ENCODE measurements at regions not wholly inside any gene's neighbourhood (a gene's known extent, or its start where the extent isn't known, plus 50 kb on each side); places are given as distances from the start of the nearest gene placed in this dataset.

DNA sequence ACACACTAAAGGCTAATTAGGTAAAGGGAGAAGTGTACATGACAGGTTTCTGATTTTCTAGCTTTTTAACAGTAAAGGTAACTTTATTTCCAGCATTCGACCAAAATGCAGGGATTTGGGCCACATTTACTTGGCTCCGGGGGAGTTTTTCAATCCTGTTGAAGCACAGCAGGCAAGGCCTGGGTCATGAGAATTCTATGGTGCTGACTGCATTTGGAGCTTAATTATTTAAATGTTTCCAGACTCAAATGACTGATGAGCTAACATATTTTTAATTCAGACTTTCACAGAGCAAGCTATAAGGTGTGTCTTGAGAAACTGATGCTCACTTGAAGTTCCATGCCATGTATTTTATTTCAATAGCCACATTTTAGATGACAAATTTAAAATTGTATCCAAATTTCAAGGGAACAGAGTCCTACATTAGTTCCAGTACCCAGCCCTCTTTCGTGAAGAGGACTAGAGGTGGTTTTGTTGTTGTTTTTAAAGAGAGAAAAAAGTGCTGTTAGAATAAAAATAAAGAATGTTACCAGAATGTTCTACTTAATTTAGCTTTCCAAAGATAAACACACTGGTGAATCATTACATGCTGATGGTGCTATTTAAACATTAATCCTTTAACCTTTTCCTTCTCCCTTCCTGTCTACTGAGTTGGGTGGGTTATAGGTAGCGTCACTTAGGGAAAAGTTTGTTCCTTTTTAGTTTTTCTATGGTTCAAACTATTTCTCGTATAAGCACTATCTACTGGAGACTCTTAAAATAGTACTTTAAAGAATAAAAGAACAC is 82.3 kb upstream of the PHACTR2 start:
- no peaks in the 10 kb centered on the region for H3K9me2 ChIP-seq (replicated peaks; ENCODE audit: insufficient read depth, low read length)
- no peak overlapping the region for H3K27ac ChIP-seq (ENCODE audit: low read depth, low read length)
- no peak overlapping the region for H3K9ac ChIP-seq (ENCODE audit: low read length)
- no peak overlapping the region for H2AFZ ChIP-seq (ENCODE audit: low read depth, low read length, severe bottlenecking)
- H3K36me3 ChIP-seq (ENCODE audit: low read length): no peaks in the 10 kb centered on the region
- H3K79me2 ChIP-seq (ENCODE audit: insufficient read depth, low read length): no peaks in the 10 kb centered on the region
- no peaks in the 10 kb centered on the region for H3K27me3 ChIP-seq (ENCODE audit: low read length)
- no peaks in the 10 kb centered on the region for H4K20me1 ChIP-seq (ENCODE audit: low read depth, low read length)
- no peak overlapping the region for H3K4me2 ChIP-seq (ENCODE audit: low read depth, low read length, poor library complexity, severe bottlenecking)
- no peaks in the 10 kb centered on the region for H3F3A ChIP-seq (ENCODE audit: insufficient read depth)
- no peaks in the 10 kb centered on the region for H3K9me3 ChIP-seq (ENCODE audit: insufficient read depth, low read length)
- TF ChIP-seq CTCF (IDR thresholded peaks at IDR 0.05; ENCODE audit: insufficient read depth, low read length, poor library complexity, severe bottlenecking): no peak
- no peak for TF ChIP-seq EZH2phosphoT487 (conservative IDR thresholded peaks at IDR 0.05; ENCODE audit: low read length)
- no peak overlapping the region for H3K4me3 ChIP-seq (ENCODE audit: insufficient read depth, low read length, poor library complexity, severe bottlenecking)

- TF ChIP-seq CTCF (IDR thresholded peaks at IDR 0.05; ENCODE audit: insufficient read depth, low read length, poor library complexity, severe bottlenecking) (no peak), EZH2phosphoT487 (conservative IDR thresholded peaks at IDR 0.05; ENCODE audit: low read length) (no peak)
- Histone ChIP-seq H3K9ac (ENCODE audit: low read length) (no peak overlapping the region), H3K79me2 (ENCODE audit: insufficient read depth, low read length) (no peaks in the 10 kb centered on the region), H3K4me2 (ENCODE audit: low read depth, low read length, poor library complexity, severe bottlenecking) (no peak overlapping the region), H3K27ac (ENCODE audit: low read depth, low read length) (no peak overlapping the region), H3K36me3 (ENCODE audit: low read length) (no peaks in the 10 kb centered on the region), H3F3A (ENCODE audit: insufficient read depth) (no peaks in the 10 kb centered on the region), H2AFZ (ENCODE audit: low read depth, low read length, severe bottlenecking) (no peak overlapping the region), H4K20me1 (ENCODE audit: low read depth, low read length) (no peaks in the 10 kb centered on the region), H3K9me3 (ENCODE audit: insufficient read depth, low read length) (no peaks in the 10 kb centered on the region), H3K4me3 (ENCODE audit: insufficient read depth, low read length, poor library complexity, severe bottlenecking) (no peak overlapping the region), H3K27me3 (ENCODE audit: low read length) (no peaks in the 10 kb centered on the region), H3K9me2 (replicated peaks; ENCODE audit: insufficient read depth, low read length) (no peaks in the 10 kb centered on the region)
Observed at GRCh38 chr6:143594647-143595046, 83.1 kb upstream of the PHACTR2 start.

DNA sequence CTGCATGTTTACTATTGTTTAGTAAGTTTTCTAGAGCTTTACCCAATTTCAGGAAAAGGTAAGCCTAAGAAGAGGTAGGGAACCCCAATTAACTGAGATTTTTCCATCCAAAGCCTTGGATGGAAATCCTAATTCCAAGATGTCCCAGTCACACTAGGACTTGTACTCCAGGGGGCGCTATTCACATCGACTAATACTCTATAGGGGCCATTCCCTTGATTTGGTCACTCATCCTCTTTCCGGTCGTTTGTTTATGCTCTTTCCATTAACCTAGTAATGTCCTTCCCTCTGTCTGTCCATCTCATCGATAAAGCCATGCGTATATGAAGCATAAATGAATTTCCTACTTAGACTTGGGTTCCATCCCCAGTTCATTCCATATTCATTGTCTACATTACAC is 80.8 kb upstream of the FUCA2 start:
- Histone ChIP-seq H3K27ac (ENCODE audit: low read depth, low read length) (no peak overlapping the region), H3K36me3 (ENCODE audit: low read length) (no peaks in the 10 kb centered on the region), H3K4me2 (ENCODE audit: low read depth, low read length, poor library complexity, severe bottlenecking) (no peak overlapping the region), H3K27me3 (ENCODE audit: low read length) (no peaks in the 10 kb centered on the region), H3K9me2 (replicated peaks; ENCODE audit: insufficient read depth, low read length) (no peaks in the 10 kb centered on the region), H3K9ac (ENCODE audit: low read length) (no peak overlapping the region), H2AFZ (ENCODE audit: low read depth, low read length, severe bottlenecking) (no peak overlapping the region), H3K79me2 (ENCODE audit: insufficient read depth, low read length) (no peaks in the 10 kb centered on the region), H3K9me3 (ENCODE audit: insufficient read depth, low read length) (no peaks in the 10 kb centered on the region), H3F3A (ENCODE audit: insufficient read depth) (no peaks in the 10 kb centered on the region), H3K4me3 (ENCODE audit: insufficient read depth, low read length, poor library complexity, severe bottlenecking) (no peak overlapping the region), H4K20me1 (ENCODE audit: low read depth, low read length) (no peaks in the 10 kb centered on the region)
- no peak for TF ChIP-seq EZH2phosphoT487 (conservative IDR thresholded peaks at IDR 0.05; ENCODE audit: low read length)
- TF ChIP-seq CTCF (IDR thresholded peaks at IDR 0.05; ENCODE audit: insufficient read depth, low read length, poor library complexity, severe bottlenecking): no peak
